Esophagus mucosa (tissue), 1 donor: ENCODE measurements at regions not wholly inside any gene's neighbourhood (a gene's known extent, or its start where the extent isn't known, plus 50 kb on each side); places are given as distances from the start of the nearest gene placed in this dataset.
"Not testable (repeated sequence)": the region's sequence is repeated elsewhere in the genome, so short reads cannot be mapped to it uniquely, and the experiment has no call there.

Experiments used
- ATAC-seq: fragments of 200-7000 bp; cut with Tn5 transposase; one replicate; pipeline ENCODE4 v1.9.1; 2020
- donor health status: DM: yes; HTN: yes; CAD: no.

DNA sequence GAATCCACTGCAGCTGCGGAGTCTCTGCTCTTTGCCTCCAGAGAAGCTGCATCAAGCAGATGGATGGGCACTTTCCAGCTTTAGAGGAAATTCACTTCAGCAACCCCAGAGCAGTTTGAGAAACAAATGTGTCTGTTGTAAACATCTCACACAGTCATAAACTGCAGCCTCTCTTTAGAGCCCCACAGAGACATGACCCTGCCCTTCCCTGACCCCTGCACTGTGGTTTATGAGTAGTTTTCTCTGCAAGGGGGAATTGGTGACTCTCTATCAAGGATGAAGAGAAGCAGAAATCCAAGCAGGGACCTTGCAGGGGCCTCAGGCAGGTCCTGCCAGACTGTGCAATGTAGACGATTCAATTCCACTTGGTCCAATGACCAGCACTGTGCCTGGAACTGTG is 160.2 kb downstream of the SH2D4B start:
- ATAC-seq, result no peak

DNA sequence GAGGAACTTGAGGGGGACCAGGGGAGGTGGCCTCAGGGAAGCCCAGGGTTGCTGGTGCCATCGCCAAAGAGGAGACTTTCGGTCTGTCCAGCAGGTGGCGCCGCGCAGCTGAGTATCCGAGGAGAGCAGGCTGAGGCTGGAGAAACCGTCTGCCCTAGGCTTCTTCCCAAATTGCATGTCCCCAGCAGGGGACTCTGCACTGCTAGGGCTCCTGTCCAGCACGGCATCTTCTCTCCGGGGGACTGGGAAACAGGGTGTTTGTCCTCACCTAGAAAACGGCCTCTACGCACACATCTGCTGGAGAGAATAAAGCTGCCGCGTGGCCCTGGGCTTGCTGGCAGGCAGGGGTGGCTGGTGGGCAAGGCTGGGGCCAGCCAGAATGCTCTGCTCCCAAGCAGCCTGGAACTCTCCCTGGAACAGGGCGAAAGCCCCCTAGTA is 161.9 kb downstream of the SH2D4B start:
- peak; percentile 82 for ATAC-seq

DNA sequence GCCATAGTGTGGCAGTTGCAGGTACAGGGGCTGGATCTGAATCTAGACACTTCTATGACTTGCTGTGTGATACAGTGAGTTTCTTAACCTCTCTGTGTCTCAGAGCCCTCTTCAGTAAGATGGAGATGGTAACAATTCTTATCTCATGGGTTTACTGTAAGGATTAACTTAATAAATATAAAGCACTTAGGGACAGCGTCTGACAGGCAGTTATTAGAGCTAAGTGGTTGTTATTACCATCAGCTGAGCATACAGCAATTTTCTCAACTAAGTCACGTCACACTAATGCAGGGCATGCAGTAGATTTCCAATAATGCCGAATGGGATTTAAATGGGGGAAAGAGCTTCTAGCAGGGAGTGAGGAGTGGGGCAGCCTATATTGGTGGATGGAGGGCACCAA is 162.6 kb downstream of the SH2D4B start:
- ATAC-seq, result no peak

DNA sequence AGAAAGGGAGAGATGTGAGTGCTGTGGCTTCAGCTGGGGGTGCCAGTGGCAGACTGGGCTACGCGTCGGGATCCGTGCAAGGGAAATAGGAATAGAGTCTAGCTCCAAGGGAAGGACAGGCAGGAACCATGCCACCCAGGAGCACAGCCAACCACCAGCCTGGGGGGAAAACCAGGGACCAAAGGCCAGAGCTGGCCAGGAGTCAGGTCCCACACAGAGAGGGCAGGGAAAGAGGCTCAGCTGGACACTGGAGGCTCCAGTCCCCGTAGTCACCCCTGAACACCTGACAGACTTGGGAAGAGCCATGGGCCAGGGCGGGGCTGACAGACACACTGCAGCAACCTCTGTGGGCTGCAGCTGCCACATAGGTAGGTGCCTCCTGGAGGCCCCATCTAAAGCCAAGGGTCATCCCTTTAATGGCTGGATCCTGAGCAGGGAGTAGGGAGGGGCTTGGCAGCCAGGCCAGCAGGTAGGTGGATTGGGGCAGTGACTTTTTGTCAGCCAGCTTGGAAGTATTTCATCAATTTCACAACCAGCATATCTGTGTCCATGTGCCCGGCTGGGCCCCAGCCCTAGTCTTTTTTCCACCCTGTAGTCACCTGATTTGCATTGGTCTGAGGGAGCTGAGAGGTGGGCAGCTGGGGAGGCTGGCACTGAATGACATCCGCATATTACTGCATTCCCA is 163.2 kb downstream of the SH2D4B start:
- no peak for ATAC-seq

DNA sequence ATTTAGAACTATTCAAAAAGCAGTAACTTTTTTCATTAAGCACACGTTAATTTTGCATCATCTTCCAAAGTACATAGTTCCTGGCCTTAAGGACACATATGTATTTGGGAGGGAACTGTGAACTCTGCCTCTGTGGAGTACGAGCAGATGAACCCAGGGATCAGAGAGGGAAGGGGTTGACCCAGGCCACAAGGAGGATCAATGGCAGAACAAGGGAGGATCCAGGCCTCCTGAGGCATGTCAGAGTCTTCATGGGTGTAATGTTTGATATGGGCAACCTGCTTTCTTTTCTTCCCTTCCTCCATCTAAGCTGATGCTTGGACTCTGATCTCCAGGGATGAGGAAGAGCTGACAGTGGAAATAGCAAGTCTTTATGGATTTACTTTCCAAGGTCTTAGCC is 164.0 kb downstream of the SH2D4B start:
- ATAC-seq, result no peak

DNA sequence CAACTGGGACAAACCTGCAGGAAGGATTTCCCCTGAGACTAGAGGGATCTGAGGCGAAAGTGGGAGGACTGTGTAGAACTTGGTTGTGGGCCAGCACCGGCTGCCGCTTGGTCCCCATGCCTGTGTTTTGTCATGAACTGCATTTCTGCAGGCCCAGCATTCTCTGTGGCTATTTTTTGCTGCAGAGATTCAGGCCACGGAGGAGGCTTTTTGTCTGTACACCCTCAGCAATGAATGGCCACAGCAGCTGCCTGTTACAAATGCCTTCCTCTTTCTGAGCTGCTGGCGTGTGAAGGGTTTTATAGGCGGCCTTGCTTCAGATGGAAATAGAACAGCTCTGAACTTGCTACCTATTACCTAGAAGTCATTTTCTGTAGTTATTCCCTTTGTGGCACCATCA is 164.4 kb downstream of the SH2D4B start:
- ATAC-seq, result no peak

DNA sequence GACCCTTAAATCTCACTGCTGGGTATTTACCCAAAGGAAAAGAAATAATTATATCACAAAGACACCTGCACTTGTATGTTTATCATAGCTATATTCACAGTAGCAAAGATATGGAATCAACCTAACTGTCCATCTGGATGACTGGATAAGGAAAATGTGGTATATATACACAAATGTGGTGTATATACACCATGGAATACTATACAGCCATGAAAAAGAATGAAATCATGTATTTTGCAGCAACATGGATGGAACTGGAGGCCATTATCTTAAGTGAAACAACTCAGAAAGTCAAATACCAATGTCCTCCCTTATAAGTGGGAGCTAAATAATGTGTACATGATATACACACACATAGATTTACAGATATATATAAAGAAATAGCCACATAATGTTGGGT is 168.2 kb downstream of the SH2D4B start:
- no peak for ATAC-seq

DNA sequence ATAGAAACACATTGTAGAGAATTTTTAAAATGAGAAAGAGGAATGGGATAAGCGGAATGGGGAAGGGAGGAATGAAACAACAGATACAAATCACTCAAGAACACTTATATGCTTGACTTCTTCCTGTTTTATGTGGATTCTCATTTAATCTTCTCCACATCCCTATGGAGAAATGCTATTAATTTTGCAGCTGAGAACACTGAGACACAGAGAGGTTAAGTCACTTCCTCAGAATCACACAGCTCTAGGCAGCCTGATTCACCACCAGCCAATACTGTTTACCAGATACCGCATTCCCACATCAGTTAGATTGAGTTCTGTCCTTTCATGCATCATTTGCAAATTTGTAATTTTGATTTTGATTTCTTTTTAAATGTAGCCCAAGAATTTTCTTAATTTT is 170.5 kb downstream of the SH2D4B start:
- no peak for ATAC-seq

DNA sequence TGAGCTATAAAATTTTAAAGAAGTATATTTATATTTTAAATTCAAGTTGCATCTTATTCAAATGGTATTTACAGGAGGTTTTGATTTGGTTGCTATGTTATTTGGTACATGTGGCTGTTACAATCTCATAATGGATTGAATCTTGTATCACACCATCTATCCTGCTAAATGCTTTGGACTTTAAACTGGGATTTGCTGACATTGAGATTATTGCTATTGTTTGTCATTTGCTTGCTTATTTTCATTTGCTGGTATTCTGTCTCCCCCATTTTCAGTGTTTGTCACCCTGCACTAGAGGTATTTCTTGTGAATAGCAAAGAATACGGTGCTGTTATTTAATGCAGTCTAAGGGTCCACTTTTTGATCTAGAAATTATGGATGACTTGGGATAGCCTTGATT is 171.1 kb downstream of the SH2D4B start:
- ATAC-seq, result no peak

DNA sequence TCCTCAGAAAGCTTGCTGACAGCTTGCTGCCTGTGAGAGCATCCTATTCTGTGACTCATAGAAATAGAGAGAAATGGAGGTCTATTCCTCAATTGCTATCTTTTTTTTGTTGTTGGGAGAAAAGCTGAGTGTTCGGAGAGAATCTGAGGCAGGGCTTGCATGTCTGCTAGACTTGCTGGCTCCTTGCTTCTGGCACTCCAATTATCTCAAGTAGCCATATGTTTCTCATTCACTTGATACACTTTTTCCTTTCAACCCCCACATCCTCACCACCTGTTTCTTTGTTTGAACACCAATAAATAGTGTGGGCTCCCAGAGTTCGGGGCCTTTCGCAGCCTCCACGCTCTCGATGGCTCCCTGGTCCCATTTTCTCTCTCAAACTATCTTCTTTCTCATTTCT is 172.2 kb downstream of the SH2D4B start:
- no peak for ATAC-seq

DNA sequence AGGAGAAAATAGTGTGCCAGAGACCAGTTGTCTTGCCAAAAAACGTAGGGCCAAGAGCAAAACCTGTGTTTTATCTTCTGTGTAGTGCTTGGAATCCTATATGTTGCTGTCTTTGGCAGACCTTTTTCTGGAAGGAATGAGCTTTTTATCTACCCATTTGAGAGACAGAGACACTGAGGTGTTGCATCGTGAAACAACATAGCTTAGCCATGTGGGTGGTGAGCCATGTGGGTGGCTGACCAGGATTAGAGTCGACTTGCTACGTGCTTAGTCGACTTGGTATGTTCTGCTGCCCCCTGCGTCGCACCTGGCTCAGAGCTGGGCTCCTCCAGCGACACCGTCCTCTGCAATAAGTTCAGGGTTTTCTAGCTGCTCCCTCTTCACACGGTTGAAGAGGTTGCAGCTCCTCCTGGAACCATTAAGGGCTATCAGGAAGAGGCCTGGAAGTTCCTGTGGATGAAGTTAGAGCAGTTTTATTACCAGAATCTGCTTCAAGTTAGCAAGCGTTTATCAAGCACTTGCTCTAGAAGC is 175.8 kb downstream of the SH2D4B start:
- no peak for ATAC-seq

DNA sequence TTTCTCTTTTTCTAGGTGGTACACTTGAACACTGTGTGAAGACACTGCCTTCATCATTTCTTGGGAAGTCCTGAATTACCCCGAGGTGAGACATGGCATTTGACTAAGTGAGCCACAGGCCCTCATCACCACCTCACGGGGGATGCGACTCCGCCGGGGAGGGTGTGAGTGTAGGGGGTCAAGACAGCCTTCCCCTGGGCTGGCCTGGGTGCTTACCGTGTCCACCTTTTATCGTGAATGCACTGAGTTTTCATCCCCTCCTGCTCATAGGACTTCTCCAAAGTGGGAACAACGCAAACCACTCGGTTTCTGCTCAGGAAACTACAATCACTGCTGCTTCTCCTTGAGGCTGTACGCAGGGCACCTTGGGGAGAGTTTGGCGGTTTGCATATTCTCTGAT is 176.9 kb downstream of the SH2D4B start:
- no peak for ATAC-seq

DNA sequence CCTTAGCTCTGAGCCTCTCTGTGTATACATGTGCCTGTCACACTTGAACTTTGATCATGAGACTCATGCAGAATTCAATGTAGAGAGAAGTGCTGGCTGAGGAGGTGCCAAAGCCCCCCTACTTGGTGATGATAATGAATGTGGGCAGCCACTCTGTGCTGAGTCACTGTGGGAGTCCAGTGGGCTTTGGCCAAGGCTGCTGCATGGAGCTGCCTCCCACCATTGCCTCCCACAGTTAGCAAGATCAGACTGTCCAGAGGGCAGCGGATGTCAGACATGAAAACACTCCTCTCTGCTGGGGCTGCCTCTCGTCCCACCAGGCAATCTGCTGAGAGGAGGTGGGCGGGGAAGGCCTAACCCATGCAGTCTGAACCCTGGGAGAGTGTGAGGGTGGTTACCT is 180.3 kb downstream of the SH2D4B start:
- no peak for ATAC-seq

DNA sequence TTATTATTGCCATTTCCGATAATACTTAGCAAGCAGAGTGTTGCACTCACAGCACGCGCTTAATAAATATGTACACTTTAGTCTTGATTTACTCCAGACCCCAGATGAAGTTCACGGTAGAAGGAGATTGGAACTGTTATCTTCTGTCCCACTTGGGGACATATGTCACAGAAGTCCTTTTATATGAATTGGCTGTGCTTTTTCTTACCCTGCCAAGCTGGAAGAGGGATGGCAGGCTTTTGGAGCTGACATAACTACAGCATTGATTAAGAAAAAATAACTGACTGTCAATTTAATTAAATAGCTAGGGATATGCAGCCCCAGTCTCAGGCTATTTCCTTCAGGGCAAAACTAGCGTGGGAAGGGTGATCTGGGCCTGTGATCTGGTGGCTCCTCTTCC is 182.2 kb downstream of the SH2D4B start:
- ATAC-seq, result no peak

DNA sequence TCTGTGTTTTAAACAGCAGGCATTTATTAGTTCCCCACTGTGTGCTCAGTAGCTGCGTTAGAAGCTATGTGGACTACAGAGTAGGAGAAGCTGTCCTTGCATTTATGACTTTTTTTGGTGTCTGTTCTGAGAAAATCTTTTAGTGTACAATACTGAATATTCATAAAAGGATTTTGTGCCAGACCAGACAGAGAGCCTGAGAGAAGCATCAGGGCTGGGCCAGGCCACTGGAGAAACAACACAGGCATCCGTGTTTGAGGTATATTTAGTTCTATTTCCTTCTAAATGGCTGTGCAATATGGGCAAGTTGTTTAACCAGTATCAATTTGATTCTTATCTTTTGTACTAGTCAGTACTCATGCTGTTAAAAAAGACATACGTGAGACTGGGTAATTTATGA is 182.8 kb downstream of the SH2D4B start:
- no peak for ATAC-seq

DNA sequence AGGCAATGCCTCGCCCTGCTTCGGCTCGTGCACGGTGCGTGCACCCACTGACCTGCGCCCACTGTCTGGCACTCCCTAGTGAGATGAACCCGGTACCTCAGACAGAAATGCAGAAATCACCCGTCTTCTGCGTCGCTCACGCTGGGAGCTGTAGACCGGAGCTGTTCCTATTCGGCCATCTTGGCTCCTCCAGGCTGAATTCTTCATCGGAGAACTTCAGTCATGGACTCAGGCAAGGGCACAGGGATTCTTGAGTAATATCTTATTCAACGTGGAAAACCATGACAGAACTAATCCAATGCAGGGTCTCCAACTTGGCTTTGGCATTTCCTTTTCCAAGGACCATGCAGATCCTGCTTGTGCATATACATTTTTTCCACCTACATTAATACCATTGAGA is 190.7 kb downstream of the SH2D4B start:
- not testable (repeated sequence) for ATAC-seq

DNA sequence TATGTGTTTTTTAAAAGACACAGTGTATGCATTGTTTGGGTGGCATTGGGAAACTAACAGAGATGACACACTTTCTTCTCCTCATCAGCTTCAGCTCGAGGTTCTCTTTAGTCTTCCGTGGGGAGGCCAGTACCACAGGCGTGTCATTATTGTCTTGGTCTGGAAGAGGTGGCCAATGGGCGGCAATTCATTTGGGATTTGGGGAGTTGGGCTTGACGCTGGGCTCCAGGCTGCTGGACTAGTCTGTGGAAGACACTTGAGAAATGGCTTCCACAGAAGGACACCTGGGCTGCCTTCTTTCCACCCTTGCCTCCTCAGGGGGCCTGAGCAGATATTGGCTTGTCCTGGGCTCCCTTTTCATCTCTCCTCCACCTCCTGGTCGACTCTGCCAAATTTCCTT is 192.2 kb downstream of the SH2D4B start:
- no peak for ATAC-seq

DNA sequence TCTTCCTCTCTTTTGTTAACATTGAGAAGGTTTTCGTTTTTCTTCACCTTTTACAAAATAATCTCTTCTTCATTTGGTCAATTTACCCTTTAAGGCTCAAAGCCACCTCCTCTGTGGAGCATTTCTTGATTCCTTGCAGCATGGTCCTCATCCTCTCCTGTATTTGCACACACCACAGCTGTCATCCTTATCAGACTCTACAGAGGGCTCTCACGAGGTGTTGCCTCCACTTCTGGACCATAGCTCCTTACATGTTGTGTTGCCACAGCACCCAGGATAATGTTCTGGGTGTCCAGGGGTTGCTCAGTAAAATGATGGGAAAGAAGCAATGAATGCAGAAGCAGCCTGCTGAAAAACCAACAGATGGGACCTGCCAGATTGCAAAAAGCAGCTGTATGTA is 192.8 kb downstream of the SH2D4B start:
- no peak for ATAC-seq

DNA sequence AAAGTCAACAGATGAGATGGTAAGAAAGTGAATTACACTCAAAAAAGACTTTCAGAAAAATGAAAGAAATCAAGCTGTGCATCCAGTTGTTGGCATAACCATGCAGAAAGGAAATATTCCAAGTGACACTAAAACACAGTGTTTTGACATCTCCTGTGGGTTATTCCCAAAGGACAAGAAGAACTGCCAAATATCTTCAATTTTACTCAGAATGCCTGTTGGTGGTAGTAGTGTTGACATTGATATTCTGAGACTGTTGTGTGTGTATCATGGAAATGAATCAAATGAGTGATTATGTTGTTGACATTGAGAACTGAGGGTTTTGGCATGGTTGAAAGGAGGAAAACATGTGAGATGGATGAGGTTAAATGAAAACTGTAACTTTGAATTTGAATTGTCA is 196.9 kb downstream of the SH2D4B start:
- no peak for ATAC-seq

DNA sequence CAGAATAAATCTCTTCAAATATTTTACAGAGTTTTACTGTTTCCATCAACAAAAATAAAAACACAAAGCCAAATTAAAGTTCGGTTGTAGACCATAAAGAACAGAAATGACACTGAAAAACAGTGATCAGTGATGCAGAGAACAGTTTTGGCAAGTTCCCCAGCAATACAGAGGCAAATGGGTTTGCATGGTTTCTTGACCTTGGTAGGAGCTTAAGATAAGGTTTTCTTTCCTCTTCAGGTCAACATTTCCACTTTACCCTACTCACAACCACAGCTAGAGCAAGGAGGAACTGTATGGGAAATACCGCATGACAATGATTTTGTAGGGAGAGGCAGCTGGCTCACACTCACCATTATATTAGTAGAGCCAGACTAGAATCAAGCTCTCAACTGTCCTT is 199.5 kb downstream of the SH2D4B start:
- ATAC-seq, result no peak

DNA sequence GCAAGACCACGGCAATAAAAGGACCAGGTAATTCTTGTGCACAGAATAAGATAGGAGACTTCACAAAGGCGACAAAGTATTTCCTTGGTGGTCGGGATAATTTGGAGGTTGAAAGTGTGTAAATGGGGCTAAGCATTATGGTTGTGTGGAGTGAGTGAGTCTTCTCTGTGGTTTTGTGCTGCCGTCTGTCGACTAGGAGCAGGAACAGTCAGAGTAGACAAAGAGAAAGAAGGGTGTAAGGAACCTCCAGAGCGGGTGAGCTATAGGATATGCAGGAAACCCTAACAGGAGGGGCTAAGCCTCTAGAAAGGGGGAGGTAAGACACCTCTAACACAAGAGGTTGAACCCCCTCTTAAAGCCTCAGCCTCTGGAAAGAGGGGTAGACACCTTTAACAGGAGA is 201.6 kb downstream of the SH2D4B start:
- no peak for ATAC-seq

DNA sequence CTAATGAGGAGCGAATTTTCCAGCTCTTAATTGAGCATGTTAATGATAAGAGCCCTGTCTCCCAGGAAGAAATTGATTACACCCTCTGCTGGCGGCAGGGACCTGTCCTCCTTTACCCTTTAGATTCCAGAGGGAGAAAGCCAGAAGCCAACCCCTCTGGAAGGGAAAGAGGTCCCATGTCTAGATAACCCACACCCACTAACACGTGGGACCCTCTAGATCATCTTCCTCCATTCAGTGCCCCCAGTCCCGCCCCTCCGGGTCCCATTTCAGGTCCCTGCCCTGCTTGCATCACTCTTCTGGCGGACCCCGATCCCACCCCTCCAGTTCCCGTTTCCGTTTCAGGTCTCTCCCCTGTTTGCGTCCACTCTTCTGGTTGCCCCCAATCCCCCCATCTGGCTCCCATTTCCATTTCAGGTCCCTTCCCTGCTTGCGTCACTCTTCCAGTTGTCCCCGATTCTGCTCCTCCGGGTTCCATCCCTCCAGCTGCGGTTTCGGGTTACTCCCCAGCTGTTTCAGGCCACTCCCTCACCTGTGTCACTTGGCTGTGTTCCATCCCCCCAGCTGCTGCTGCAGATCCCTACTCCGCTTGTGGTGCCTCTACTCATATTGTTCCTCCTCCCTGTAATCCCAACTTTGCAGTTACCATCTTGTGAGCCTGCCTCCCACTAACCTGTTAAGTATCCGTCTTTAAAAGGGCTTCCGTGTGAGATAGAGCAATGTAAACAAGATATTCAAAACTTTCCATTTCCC is 202.4 kb downstream of the SH2D4B start:
- ATAC-seq, result no peak

DNA sequence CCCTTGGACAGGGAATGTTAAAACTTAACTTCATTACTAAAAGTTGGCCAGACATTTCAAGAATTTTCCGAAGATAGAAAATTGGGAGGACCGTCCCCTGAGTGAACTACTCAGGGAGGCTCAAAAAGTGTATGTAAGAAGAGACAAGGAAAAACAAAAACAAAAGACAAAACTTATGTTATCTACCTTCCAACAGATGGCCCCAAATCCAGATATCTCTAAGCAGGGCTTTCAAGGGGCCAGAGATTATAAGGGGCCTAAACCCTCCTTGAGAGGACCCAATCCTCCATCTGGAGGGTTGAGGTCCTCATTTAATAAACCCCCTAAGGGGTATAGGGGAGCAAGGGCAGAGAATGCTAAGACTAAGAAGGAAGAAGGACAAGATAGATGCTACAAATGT is 203.6 kb downstream of the SH2D4B start:
- no peak for ATAC-seq

DNA sequence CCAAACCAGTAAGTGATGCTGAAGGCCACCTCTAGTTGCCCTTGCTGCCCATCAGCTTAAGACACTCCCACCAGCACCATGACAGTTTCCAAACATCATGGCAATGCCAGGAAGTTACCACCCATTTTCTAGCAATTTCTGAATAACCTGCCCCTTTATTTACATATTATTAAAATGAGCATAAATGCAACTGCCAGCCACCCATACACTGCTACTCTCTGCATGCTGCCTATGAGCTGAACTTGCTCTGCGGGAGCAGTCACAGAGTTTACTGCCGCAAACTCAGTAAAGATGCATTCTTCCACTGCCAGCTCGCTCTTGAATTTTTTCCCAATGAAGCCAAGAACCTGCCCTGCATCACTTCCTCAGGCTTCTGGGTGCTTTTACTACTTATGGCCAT is 212.6 kb downstream of the SH2D4B start:
- no peak for ATAC-seq
